Parathyroid adenoma (tissue), 2 donors: ENCODE measurements at regions not wholly inside any gene's neighbourhood (a gene's known extent, or its start where the extent isn't known, plus 50 kb on each side); places are given as distances from the start of the nearest gene placed in this dataset.

Experiments
- H2AFZ ChIP-seq: fragments of 300-600 bp; sonication (generic); one replicate; pipeline ENCODE4 v1.7.0; 2017; ENCODE audit warnings: antibody characterized with exemption, mild to moderate bottlenecking
- H3K27ac ChIP-seq: fragments of 300-600 bp; sonication (generic); one replicate; pipeline ENCODE4 v1.7.0; 2017
- H3K27me3 ChIP-seq: fragments of 300-600 bp; sonication (generic); one replicate; pipeline ENCODE4 v1.7.0; 2017; ENCODE audit warnings: low read length; ENCODE audit not compliant: control insufficient read depth, insufficient read depth
- H3K36me3 ChIP-seq: fragments of 300-600 bp; sonication (generic); one replicate; pipeline ENCODE4 v1.7.0; 2017; ENCODE audit warnings: low read length; ENCODE audit not compliant: control insufficient read depth, insufficient read depth
- H3K4me1 ChIP-seq: fragments of 300-600 bp; sonication (generic); one replicate; pipeline ENCODE4 v1.7.0; 2017; ENCODE audit warnings: control low read depth
- H3K4me2 ChIP-seq: fragments of 300-600 bp; sonication (generic); one replicate; pipeline ENCODE4 v1.7.0; 2017; ENCODE audit warnings: low read length
- H3K4me3 ChIP-seq: fragments of 300-600 bp; sonication (generic); one replicate; pipeline ENCODE4 v1.7.0; 2017; ENCODE audit warnings: low read depth, low read length
- H3K79me2 ChIP-seq: fragments of 300-600 bp; sonication (generic); one replicate; pipeline ENCODE4 v1.7.0; 2017; ENCODE audit warnings: control low read depth
- H3K9ac ChIP-seq: fragments of 300-600 bp; sonication (generic); one replicate; pipeline ENCODE4 v1.7.0; 2017; ENCODE audit warnings: mild to moderate bottlenecking
- H3K9me3 ChIP-seq: fragments of 300-600 bp; sonication (generic); one replicate; pipeline ENCODE4 v1.7.0; 2017; ENCODE audit warnings: low read length; ENCODE audit not compliant: control insufficient read depth
- CTCF ChIP-seq: fragments of 300-600 bp; sonication (generic); IDR thresholded peaks from one replicate; pipeline ENCODE4 v1.7.0; 2017; ENCODE audit warnings: antibody characterized with exemption, mild to moderate bottlenecking
- donor health status: primary hyperparathyroidism.

GRCh38 chr3:34180532-34180931 is 382.1 kb downstream of the PDCD6IP start:
- Histone ChIP-seq H3K9ac (no peak overlapping the region), H3K27me3 (no peaks in the 10 kb centered on the region), H3K27ac (no peak overlapping the region), H3K4me2 (no peak overlapping the region), H3K4me3 (no peak overlapping the region), H3K36me3 (no peaks in the 10 kb centered on the region), H2AFZ (no peak overlapping the region), H3K79me2 (no peaks in the 10 kb centered on the region), H3K4me1 (no peaks in the 10 kb centered on the region), H3K9me3 (no peaks in the 10 kb centered on the region)
- TF ChIP-seq CTCF: no peak

GRCh38 chr3:34183114-34183513 is 384.7 kb downstream of the PDCD6IP start:
- Histone ChIP-seq H3K27ac (no peak overlapping the region), H3K4me1 (no peaks in the 10 kb centered on the region), H2AFZ (no peak overlapping the region), H3K4me2 (no peak overlapping the region), H3K9me3 (no peaks in the 10 kb centered on the region), H3K27me3 (no peaks in the 10 kb centered on the region), H3K79me2 (no peaks in the 10 kb centered on the region), H3K4me3 (no peak overlapping the region), H3K36me3 (no peaks in the 10 kb centered on the region), H3K9ac (no peak overlapping the region)
- no peak for TF ChIP-seq CTCF

- H3K9me3 ChIP-seq: no peaks in the 10 kb centered on the region
- no peaks in the 10 kb centered on the region for H3K4me1 ChIP-seq
- no peak overlapping the region for H3K4me3 ChIP-seq
- H2AFZ ChIP-seq: no peak overlapping the region
- no peaks in the 10 kb centered on the region for H3K79me2 ChIP-seq
- no peak overlapping the region for H3K27ac ChIP-seq
- no peak overlapping the region for H3K4me2 ChIP-seq
- no peak for TF ChIP-seq CTCF
- H3K36me3 ChIP-seq: no peaks in the 10 kb centered on the region
- no peak overlapping the region for H3K9ac ChIP-seq
- H3K27me3 ChIP-seq: no peaks in the 10 kb centered on the region
These were observed 385.3 kb downstream of the PDCD6IP start for GRCh38 chr3:34183611-34184340.

GRCh38 chr3:34185301-34185700 is 386.9 kb downstream of the PDCD6IP start:
- no peak for TF ChIP-seq CTCF
- Histone ChIP-seq H3K9me3 (no peaks in the 10 kb centered on the region), H3K4me3 (no peak overlapping the region), H3K27ac (no peak overlapping the region), H2AFZ (no peak overlapping the region), H3K4me2 (no peak overlapping the region), H3K27me3 (no peaks in the 10 kb centered on the region), H3K4me1 (no peaks in the 10 kb centered on the region), H3K79me2 (no peaks in the 10 kb centered on the region), H3K36me3 (no peaks in the 10 kb centered on the region), H3K9ac (no peak overlapping the region)

GRCh38 chr3:34189133-34189532 is 390.7 kb downstream of the PDCD6IP start:
- Histone ChIP-seq H3K9ac (no peak overlapping the region), H3K4me2 (no peak overlapping the region), H3K4me1 (no peaks in the 10 kb centered on the region), H2AFZ (no peak overlapping the region), H3K79me2 (no peaks in the 10 kb centered on the region), H3K27me3 (no peaks in the 10 kb centered on the region), H3K36me3 (no peaks in the 10 kb centered on the region), H3K4me3 (no peak overlapping the region), H3K9me3 (no peaks in the 10 kb centered on the region), H3K27ac (no peak overlapping the region)
- TF ChIP-seq CTCF: no peak
